GM19035 (cell line): ENCODE measurements at regions not wholly inside any gene's neighbourhood (a gene's known extent, or its start where the extent isn't known, plus 50 kb on each side); places are given as distances from the start of the nearest gene placed in this dataset.

Source experiments
- ATAC-seq: cut with Tn5 transposase; IDR thresholded peaks from one replicate; pipeline ENCODE4 v1.9.1; 2021; ENCODE audit not compliant: unreplicated experiment

DNA sequence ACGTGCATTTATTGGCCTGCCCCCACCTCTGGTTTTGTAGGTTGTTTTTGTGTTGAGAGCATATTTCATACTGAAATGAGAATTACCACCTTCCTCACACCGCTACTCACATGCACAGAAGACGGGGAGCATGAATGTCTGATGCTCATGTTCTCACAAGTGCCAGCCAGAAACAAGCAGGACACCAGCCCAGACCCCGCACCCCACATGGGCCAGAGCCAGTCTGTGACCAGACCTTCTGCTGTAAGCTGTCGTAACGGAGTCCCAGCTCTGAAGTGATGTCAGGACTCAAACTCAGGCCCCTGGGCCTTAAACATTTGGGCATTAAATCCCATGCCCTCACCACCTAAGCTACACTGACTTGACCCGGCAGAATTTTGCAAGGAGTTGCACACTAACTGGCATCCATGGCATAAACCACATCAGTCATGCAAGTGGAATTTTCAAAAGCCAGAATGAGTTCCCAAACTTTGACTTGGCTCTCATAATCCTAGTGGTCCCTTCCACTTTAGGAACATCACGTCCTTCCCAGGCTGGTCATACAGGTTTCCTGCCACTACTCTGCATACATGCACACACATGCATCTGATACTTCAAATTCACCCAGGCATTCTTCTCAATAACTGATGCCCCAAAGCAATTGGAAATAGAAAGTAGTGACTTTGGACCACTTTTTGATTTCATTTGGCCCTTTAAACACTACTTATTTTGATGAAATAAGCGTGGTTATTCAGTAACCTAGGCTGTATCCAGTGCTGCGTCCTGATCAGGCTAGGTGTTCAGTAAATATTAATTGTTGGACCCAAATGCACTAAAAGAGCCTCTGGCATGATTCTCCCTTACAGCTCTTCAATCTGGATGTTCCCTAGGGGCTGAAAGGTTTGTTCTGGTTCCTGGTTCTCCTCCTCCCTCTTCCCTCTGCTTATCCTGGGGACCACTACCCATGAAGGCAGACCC is 223.1 kb upstream of the ID2 start:
- ATAC-seq = no peak

DNA sequence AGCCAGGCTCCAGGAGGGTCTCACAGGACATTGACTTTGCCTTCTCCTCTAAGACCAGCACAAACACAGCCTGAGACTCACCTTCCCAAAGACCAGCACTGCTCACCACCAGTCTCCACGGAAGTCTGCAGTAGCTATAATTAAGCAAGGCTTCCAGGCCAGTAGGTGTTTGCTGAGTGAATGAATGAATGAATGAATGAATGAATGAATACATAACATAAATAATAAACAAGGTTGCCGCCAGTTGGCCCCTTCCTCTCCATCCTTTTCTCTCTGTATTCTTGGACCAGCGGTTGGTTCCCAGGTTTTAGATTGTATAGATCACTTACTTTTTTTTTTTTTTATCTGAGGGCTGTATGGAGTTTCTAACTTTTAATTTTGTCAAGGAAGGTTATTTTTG is 222.4 kb upstream of the ID2 start:
- ATAC-seq = no peak

DNA sequence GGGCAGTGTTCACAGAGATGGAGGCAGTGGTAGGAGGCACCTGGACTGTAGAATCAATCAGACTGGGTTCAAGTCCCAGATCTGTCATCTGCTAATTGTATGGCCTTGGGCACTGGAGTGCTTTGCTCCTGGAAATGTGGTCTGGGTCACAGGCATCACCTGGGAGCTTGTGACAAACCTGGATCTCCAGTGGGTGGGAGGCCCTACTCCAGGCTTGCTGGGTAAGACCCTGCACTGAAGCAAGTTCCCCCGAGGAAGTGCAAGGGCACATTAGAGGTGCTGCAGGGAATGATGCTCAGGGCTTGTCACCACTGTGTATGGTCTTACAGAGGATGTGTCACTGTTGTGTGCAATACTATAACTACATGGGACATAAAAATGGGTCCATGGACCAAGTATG is 220.5 kb upstream of the ID2 start:
- ATAC-seq = no peak

DNA sequence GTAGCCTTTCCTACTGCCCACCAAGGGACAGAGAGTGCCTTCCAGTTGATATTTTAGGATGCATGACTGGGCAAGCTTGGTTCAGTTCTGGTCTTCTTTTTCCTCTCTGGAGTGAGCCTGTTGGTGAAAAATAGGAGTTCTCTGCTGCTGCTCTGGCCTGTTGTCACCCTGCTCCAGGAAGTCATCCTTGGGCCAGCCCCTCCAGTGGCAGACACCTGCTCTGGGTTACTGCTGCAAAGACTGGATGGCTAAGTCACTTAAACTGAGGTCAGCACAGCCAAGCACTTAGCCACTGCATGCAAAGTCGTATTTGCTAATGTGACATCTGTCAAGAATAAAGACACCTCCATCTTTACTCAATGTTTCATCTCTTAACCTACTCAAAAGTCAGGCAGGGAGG is 219.6 kb upstream of the ID2 start:
- no peak for ATAC-seq

DNA sequence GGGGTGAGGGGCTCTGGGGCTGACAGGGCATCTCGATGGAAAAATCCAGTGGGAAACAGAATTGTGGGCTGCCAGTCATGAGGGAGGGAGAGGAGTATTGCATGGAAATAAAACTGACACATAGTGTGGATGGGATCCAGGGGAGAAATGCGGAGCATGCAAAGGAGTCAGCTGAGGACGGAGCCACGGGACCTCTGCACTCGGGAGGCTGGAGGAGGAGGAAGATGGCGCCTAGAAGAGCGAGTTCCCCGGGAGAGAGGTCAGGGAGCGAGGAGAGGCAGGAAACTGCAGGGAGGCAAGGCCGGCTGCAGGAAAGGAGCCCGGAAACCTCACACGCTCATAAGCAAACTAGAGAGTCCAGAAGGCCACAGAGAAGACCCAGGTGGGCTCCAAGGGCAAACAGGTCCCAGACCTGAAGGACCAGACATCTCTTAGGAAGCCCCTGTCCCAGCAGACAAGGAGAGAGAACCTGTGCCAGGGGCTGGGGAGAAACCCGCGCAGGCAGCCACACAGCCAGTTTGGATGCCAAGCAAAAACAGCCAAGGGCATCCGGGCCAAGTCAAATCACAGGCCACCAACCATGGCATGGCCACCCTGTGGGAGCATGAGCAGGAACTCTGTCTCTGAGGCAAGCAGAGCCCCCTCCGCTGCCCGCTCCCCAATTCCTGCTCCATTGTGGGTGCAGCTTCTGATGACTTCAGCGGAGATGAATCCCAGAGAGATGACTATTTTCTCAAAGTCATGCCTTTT is 218.8 kb upstream of the ID2 start:
- ATAC-seq = no peak

DNA sequence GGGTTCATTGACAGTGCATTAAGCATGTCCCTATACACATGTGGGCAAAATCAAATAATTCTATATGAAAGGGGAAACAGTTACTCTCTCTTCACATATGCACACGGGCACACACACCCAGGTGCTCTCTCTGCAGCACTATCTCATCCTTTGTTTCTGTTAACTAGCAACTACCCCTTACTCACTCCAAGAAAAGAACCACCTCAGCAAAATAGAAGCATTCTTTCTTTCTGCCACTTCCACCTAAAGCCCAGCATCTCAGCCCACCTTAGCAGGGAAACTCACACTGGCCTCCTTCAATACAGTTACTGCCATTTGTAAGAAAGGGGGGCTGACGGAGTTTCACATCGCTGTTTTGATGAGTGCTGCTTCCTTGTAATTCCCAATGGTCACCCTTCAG is 216.3 kb upstream of the ID2 start:
- no peak for ATAC-seq

DNA sequence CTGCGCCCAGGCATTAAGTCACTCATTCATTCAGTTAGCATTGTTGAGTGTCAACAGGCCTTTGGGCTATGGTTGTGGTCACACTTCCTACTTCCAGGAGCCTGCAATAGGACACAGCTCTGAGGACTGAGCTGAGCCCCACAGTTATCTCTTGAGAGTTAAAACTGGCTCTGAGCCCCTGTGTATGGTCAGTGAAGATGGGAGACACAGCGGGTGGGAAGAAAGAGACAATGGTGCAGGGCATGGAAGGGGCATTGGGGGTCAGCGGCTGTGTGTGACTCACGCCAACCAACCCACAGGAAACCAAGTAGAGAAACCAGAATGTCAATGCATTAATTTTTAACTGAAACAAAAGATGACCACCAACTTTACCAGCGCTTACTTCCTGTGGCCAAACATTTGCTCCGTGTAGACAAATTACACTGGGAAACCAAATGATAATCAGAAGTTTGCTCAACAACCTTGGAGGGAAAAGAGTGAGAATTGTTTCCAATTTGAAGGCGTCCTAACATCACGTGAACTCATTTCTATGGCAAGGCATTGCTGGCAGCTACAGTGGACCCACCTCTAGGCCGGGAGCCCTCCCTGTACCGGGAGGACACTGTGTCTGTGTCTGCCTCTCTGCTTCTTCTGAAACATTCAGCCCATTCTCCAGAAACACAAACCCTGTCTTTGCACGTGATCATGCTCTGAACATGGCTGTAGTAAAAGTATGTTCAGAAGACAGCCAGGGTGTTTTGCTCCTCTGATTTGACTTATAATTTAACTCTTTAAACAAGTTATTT is 212.0 kb upstream of the ID2 start:
- no peak for ATAC-seq

DNA sequence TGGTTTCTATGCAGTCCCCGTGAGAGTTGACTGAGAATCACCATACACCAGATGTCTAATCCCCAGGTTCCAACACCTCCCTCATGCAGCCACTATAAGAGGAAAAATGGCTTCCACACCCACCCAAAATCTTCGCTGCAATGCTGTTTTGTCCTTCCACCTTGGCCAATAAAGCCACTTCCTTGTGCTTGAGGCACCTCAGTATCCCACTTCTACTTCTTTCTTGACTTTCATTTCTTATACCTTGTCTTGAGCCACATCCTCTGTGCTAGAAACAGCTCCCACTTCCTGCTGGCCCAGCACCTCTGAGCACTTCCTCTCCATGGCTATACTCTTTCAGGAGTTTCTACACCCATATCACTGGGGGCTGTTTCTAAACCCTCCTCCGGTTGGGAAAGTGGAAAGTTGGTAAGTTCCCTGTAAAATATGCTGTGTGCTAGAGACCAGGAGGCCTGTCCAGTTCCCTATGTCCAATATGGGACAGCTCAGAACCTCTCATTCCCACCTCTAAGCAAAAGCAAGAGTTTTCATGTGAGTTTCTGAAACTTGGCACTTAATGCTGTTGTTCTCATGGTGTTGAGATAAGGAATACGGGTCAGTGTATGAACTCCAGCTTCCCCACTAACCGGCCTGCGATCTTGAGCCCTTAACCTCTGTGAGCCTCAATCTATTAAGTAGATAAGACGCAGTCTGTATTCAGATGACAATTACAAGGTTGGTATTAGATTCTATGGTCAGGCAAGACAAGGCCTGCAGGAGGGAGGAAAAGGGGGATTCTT is 209.1 kb upstream of the ID2 start:
- peak; percentile 45 for ATAC-seq

DNA sequence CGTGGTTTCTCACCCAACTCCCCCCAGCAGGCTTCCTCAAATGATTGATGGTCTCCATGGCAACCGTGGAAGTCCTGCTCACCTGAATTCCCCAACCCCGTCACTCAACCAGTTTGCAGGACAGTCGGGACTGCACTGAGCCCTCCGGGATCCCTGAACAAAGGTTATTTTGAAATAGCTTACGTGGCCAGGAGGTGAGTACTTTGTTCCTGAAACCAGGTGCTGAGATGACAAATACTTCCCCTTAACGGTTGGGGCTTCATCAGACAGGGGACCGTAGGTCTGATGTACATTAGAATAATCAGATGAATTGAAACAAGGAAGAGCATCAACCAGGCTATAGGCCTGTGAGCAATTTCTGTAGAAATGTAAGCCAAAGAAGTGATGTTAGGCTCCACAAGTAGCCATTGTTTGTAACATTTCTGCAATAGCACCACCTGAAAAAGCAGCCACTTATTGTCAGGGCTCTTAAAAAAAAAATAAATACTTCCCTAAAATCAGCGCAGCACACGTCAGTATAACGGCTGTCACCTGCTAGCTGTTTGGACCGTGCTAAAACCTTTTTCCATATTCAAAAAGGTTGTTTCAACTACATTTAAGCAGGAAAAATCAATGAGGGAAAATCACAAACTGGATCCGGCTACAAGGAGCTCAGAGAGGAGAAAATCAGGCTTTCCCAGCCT is 206.4 kb upstream of the ID2 start:
- no peak for ATAC-seq

DNA sequence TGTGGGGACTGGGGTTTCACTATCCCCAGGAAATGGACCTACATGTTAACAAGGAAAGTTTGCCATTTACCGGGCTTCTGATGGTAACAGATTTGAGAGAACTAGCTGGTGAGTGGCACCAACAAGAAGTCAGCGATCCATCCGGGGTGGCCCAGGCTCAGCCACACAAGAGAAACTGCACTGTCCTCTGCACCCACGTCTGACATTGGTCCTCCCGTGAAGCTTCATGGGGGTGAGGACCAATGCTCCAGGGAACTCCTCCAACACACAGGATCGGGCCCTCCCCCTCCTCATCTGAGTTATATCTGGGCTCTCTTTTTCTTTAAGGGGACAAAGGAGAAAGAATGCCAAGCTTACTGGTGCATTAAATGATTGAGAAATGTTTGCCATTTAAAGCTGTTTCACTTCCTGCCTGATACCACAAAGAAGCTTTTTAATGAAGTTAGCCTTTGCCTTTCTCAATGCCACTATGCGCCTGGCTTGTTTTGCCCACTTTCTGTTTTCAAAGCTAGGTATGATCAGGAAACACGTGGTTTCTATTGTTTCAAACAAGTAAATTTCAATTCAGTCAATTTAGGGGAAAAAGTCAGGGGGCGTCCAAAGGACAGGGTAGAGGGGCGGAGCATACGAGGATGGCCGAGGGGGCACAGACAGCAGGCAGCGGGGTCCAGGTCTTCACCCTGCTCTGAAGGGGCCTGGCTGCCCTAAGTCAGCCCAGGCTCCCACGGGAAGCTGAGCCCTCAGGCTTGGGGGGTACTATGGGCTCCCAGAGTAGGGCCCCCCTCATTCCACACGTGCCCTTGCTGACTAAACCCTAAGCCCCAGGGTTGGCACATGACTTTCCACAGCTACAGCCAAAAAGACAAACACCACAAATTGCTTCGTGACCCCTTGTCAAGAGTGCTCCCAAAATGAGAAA is 204.0 kb upstream of the ID2 start:
- ATAC-seq = peak; percentile 49

DNA sequence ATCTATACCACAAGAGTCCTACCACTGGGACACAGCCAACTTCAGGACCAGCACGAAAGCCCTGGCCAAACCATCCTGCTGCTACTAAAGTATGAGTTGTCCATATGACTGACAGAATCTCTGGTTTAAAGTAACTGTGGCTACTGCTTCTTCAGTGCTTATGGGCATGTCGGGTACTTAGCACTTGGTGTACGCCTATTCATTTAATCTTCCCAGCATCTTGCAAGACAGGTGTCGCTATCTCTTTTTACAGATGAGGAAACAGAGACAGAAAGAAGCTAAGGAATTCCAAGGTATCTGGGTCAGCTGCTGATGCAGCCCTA is 203.4 kb upstream of the ID2 start:
- no peak for ATAC-seq

DNA sequence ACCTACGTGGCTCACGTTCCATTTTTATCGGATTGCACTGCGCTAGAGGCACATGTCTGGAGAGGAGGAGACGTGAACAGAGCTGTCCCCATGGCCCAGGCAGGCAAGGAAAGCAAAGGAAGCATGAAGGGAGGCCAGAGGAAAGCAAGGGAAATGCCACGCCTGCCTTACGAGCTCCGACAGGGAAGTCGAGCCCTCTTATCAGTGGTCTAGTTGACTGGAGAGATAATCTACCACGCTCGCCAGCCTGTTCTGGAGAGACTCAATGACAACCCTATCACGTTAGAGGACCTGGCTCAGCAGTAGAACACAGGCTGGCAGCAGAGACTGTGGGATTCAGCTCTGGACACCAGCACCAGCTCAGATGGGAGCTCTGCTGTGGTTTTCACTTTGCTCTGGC is 202.6 kb upstream of the ID2 start:
- no peak for ATAC-seq

DNA sequence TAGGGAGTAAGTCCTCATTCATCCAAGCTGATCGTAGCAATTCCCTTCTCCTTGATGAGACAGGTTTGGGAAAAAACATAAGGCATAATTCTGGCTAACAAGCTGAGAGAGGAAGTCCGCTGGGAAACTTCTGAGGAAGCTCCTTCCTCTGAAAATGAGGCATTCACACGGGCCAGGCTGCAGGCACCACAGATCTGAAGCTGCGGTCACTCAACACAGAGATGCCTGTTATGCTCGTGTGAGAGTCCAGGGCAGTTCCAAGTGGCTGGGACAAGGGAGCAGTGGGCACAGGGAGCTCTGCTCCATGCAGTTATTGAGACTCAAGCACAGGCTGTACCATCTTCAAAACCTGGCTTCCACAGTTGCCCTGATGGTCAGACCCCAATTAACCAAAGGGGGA is 200.9 kb upstream of the ID2 start:
- no peak for ATAC-seq

DNA sequence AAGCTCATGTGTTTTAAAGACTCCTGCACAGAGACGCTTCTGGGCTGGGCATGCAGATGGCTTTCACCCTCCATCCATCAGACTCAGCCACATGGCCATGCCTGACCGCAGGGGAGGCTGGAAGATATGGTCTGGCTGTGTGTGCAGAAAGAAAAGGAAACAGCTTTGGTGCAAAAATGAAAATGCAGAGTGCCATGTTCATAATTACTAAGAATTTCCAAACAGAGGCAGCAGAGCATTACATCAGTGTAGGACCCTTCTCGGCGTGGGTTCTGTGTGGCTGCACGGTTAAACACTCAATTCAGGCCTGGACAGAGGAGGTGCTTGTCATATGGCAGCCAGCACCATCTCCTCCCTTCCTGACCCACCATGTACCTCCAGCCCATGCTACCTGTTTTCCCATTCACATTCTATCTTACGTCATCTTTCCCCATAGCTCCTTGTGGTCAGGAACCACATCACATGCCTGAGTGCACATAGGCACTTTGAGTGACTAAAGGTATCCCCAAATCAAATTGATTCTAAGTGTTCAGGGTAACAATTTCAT is 200.3 kb upstream of the ID2 start:
- ATAC-seq = no peak

DNA sequence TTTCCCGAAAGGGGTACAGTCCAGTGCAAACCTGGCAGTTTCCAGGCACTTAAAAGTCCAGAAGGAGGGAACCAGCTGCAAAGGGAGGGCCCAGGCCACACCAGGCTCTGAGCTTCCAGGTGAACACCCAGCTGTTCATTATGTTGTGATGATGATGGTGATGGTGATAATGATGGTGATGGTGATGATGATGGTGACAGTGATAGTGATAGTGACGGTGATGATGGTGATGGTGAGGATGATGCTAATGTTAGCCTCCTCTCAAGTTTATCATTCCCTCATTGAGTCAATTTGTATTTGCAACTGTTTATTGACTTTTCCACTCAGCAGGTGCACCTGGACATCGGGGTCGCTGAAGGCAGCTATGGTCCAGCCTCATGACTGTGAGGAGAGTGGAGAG is 199.4 kb upstream of the ID2 start:
- ATAC-seq = no peak

DNA sequence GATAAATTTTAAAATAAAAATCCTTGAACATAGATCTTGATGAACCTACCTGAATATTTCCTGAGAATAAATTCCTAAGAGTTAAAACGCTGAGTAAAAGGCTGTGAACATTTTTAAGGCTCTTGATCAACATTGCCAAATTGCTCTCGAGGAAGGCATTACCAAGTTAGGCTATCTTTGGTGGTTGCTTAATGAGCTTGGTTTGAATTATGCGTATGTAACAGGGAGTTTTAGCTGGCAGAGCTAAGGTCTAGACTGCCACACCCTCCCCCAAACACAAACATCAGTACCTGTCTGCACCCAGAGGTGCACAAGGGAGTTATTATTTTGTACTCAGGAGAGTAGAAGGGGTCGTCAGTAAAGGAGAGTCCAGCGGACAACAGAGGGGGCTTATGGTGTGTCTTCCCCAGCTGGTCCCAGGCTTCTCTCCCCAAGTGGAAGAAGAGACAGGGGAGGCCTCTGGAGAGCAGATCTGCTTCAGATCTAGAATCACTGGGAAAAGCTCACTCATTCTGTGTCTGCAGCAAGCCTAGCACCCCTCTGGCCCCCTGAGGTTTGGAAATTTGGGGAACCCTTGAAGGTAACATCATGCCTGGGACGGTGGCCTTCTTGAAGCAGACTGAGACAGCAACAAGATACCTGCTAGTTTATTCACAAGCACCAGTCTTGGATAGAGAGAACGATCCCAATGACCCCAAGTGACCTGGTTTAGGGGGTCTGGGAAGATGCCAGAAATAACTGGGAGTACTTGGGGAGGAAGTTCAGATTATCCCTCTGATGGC is 197.2 kb upstream of the ID2 start:
- ATAC-seq = no peak

DNA sequence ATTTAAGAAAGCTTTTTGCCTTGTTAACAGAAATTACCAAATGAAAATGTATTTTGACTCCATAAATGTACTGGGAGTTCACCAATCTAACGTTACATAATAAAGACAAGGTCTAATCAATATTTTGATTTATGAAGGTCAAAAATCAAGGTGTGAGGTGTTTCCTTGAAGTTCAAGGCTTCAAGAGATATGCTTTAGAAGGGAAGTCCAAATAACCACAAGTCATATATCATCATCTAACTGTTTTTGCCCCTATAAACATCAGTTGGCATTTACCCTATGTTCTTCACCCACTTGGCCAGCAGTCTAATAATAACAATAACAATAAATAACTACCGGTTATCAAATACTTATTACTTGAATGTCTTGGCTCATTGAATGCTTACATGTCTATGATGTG is 196.1 kb upstream of the ID2 start:
- ATAC-seq = no peak

DNA sequence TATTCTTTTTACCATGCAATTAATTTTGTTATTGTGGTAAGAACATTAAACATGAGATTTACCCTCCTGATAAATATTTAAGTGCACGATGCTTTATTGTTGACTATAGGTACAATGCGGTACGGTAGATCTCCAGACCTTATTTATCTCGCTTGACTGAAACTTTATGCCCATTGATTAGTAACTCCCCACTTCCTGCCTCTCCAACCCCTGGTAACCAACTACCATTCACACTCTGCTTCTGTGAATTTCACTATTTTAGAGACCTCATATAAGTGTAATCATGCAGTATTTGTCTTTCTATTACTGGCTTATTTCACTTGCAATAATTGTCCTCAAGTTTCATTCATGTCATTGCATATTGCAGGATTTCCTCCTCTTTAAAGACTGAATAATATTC is 195.7 kb upstream of the ID2 start:
- ATAC-seq = no peak
